HAP-1 (cell line): ENCODE measurements at regions not wholly inside any gene's neighbourhood (a gene's known extent, or its start where the extent isn't known, plus 50 kb on each side); places are given as distances from the start of the nearest gene placed in this dataset.

Experiments
- DNase-seq, 2 experiments: peaks; one replicate each; pipeline ENCODE4 v3.0.0-alpha.2; 2016 to 2020; ENCODE audit warnings: low spot score in 2 of 2
- H3K27me3 ChIP-seq: fragments of 250-450 bp; sonication (Bioruptor Pico); 2 replicates; pipeline ENCODE4 v1.5.1; 2020; ENCODE audit warnings: low read depth, mild to moderate bottlenecking, moderate library complexity
- H3K36me3 ChIP-seq: fragments of 250-450 bp; sonication (Bioruptor Pico); replicated peaks from 2 replicates; pipeline ENCODE4 v1.5.1; 2020; ENCODE audit warnings: mild to moderate bottlenecking
- H3K4me1 ChIP-seq: fragments of 250-450 bp; sonication (Bioruptor Pico); 2 replicates; pipeline ENCODE4 v1.5.1; 2020; ENCODE audit warnings: mild to moderate bottlenecking
- H3K4me3 ChIP-seq: fragments of 250-450 bp; sonication (Bioruptor Pico); 2 replicates; pipeline ENCODE4 v1.5.1; 2020; ENCODE audit warnings: mild to moderate bottlenecking, moderate library complexity
- H3K9me3 ChIP-seq: fragments of 250-450 bp; sonication (Bioruptor Pico); 2 replicates; pipeline ENCODE4 v1.5.1; 2020; ENCODE audit warnings: mild to moderate bottlenecking, moderate library complexity
- in situ Hi-C: fragments of 300-500 bp; cut with MboI; formaldehyde crosslinking; loops from 3 replicates; pipeline ENCODE4 v1.14.3; 2020; ENCODE audit warnings: low sequenced_read_pairs, inconsistent platforms, mixed read lengths

DNA sequence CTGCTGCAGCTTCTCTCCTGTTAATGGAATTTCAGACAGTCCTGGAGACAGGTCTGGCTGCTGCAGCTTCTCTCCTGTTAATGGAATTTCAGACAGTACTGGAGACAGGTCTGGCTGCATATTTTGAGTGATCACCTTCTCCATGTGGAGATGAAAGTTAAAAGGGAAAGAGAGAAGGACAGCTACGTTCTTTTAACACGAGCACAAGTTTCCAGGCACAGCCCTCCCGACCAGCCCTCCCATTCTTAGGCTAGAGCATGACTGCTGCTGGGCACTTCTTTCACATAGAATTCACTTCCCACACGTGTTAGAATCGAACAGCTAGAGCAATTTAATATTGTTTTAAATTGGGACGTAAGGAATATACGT is 133.3 kb upstream of the DMRT1 start:
- peaks cover 24% of the 10 kb centered on the region for H3K4me1 ChIP-seq
- no peaks in the 10 kb centered on the region for H3K9me3 ChIP-seq
- no peak overlapping the region for H3K4me3 ChIP-seq
- in situ Hi-C loops, result no loop called here
- H3K36me3 ChIP-seq, result peaks cover 15% of the 10 kb centered on the region; the same call in 1 of the 2 replicates
- H3K27me3 ChIP-seq, result no peaks in the 10 kb centered on the region
- DNase-seq, result no peak

DNA sequence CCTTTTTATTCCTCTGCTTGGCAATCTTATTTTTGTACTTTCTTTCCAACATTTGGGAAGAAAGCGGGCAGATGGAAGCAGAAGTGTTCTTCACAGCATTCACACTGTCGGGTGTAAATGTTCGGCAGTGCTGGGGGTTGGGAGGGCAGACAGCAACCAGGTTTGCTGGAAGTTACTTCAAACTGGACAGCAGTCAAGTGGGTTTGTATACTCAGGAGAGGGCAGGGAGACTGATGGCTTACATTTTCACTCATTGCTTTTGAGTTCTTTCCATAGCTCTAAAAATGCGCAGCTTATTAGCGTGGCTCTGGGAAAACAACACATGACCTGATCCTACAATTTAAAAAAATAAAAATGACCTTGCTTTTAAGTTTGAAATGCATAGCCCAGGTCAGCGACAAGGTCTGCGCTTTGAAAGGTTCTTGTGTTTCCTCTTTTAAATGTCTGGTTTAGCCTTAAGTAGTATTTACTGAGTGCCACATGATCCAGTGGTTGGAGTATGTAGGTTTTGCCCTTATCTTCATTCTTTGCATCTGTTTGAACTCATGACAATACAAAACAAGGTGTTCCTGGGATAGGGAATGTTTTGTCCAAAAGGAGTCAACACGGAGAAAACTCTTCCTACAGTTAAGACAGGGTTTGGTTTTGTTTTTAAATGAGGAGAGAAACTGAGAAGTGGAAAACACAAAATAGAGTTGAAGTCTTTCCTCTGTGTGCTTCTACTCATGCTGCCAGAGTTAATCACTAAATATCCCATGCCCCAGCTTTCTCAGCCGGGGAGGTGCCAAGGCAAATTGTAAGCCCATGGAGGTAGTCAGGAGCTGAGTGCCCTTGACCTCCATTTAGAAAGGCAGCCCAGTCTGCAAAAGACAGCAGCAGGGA is 132.7 kb upstream of the DMRT1 start:
- DNase-seq, result no peak
- no peaks in the 10 kb centered on the region for H3K27me3 ChIP-seq
- H3K4me3 ChIP-seq, result no peak overlapping the region
- in situ Hi-C loops, result no loop called here
- no peaks in the 10 kb centered on the region for H3K9me3 ChIP-seq
- peaks cover 15% of the 10 kb centered on the region; the same call in 1 of the 2 replicates for H3K36me3 ChIP-seq
- peaks cover 24% of the 10 kb centered on the region for H3K4me1 ChIP-seq

DNA sequence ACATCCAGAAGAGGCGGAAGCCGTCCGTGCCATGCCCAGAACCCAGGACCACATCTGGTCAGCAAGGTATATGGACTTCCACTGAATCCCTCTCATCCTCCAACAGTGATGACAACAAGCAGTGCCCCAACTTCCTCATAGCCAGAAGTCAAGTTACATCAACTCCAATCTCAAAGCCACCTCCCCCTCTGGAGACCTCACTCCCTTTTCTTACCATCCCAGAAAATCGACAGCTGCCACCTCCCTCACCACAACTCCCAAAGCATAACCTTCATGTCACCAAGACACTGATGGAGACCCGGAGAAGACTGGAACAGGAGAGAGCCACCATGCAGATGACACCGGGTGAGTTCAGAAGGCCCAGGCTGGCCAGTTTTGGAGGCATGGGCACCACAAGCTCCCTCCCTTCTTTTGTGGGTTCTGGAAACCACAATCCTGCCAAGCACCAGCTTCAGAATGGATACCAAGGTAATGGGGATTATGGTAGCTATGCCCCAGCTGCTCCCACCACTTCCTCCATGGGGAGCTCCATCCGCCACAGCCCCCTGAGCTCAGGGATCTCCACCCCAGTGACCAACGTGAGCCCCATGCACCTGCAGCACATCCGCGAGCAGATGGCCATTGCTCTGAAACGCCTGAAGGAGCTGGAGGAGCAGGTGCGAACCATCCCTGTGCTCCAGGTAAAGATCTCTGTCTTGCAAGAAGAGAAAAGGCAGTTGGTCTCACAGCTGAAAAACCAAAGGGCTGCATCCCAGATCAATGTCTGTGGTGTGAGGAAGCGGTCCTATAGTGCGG is 130.3 kb upstream of the DMRT1 start:
- in situ Hi-C loops, result no loop called here
- no peak for DNase-seq
- Histone ChIP-seq H3K36me3 (peaks cover 15% of the 10 kb centered on the region; the same call in 1 of the 2 replicates), H3K9me3 (no peaks in the 10 kb centered on the region), H3K4me3 (no peak overlapping the region), H3K27me3 (no peaks in the 10 kb centered on the region), H3K4me1 (peaks cover 20% of the 10 kb centered on the region)

DNA sequence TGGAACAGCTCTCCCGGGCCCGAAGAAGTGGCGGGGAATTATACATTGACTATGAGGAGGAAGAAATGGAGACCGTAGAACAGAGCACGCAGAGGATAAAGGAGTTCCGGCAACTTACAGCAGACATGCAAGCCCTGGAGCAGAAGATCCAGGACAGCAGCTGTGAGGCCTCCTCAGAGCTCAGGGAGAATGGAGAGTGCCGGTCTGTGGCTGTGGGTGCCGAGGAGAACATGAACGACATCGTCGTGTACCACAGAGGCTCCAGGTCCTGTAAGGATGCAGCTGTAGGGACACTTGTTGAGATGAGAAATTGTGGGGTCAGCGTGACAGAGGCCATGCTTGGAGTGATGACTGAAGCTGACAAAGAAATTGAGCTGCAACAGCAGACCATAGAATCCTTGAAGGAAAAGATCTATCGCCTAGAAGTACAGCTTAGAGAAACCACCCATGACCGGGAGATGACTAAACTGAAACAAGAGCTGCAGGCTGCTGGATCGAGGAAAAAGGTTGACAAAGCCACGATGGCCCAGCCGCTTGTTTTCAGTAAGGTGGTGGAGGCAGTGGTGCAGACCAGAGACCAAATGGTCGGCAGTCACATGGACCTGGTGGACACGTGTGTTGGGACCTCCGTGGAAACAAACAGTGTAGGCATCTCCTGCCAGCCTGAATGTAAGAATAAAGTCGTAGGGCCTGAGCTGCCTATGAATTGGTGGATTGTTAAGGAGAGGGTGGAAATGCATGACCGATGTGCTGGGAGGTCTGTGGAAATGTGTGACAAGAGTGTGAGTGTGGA is 129.5 kb upstream of the DMRT1 start:
- peaks cover 12% of the 10 kb centered on the region for H3K4me1 ChIP-seq

DNA sequence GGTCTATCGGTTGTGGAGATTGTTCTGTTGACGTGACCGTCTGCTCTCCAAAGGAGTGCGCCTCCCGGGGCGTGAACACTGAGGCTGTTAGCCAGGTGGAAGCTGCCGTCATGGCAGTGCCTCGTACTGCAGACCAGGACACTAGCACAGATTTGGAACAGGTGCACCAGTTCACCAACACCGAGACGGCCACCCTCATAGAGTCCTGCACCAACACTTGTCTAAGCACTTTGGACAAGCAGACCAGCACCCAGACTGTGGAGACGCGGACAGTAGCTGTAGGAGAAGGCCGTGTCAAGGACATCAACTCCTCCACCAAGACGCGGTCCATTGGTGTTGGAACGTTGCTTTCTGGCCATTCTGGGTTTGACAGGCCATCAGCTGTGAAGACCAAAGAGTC is 128.9 kb upstream of the DMRT1 start:
- peaks cover 9% of the 10 kb centered on the region for H3K4me1 ChIP-seq
- peaks cover 15% of the 10 kb centered on the region; the same call in 1 of the 2 replicates for H3K36me3 ChIP-seq
- no peak for DNase-seq
- H3K27me3 ChIP-seq, result no peaks in the 10 kb centered on the region
- in situ Hi-C loops, result no loop called here
- no peaks in the 10 kb centered on the region for H3K9me3 ChIP-seq
- H3K4me3 ChIP-seq, result no peak overlapping the region

More for the DNA sequence above, 129.5 kb upstream of the DMRT1 start:
- Histone ChIP-seq H3K27me3 (no peaks in the 10 kb centered on the region), H3K36me3 (peaks cover 15% of the 10 kb centered on the region; the same call in 1 of the 2 replicates), H3K9me3 (no peaks in the 10 kb centered on the region), H3K4me3 (no peak overlapping the region)
- DNase-seq, result no peak
- in situ Hi-C loops, result no loop called here

DNA sequence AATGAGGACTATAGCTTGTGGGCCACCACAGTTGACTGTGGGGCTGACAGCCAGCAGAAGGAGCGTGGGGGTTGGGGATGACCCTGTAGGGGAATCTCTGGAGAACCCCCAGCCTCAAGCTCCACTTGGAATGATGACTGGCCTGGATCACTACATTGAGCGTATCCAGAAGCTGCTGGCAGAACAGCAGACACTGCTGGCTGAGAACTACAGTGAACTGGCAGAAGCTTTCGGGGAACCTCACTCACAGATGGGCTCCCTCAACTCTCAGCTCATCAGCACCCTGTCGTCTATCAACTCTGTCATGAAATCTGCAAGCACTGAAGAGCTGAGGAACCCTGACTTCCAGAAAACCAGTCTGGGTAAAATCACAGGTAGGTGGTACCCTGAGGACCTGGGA is 128.4 kb upstream of the DMRT1 start:
- H3K4me3 ChIP-seq, result no peak overlapping the region
- in situ Hi-C loops, result no loop called here
- no peak for DNase-seq
- H3K9me3 ChIP-seq, result no peaks in the 10 kb centered on the region
- no peaks in the 10 kb centered on the region for H3K27me3 ChIP-seq
- peaks cover 9% of the 10 kb centered on the region for H3K4me1 ChIP-seq
- peaks cover 15% of the 10 kb centered on the region; the same call in 1 of the 2 replicates for H3K36me3 ChIP-seq

DNA sequence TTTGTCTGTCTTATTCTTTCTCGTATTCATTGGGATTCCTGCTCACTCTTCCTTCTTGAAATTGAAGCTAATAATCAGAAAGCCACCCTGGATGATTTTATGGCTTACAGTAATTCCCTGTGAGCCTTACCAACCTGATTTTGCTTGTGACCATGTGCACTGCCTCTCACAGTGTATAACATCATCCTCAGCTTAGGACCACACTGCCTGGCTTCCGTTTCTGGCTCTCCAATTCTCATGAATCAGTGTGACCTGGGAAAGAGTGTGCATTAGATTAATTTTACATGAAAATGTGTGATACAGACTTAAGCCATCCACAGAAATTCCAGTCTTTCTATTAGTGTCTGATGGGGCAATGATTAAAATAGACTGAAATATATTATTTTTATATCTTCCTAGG is 126.8 kb upstream of the DMRT1 start:
- no peak for DNase-seq
- Histone ChIP-seq H3K4me1 (no peaks in the 10 kb centered on the region), H3K4me3 (no peak overlapping the region), H3K36me3 (peaks cover 15% of the 10 kb centered on the region; the same call in 1 of the 2 replicates), H3K27me3 (no peaks in the 10 kb centered on the region), H3K9me3 (no peaks in the 10 kb centered on the region)
- in situ Hi-C loops, result no loop called here

DNA sequence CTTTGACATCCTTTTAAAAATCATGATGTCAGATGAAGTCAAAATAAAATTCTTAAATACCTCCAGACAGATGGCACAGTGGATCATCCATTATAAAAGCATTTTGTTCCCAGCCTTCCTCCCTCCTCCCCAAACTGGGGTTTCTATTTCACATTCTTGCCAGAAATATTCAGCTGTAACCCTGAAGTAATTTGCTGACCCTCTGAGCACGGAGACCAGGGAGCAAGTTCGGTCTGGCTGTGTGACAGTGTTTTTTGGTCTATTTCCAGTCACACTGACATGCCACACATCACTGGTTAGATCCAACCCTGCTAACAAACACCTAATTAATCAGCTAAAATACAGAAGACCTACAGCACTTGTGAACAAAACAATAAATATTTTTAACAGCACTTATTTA is 126.2 kb upstream of the DMRT1 start:
- Histone ChIP-seq H3K27me3 (no peaks in the 10 kb centered on the region), H3K36me3 (peaks cover 15% of the 10 kb centered on the region; the same call in 1 of the 2 replicates), H3K9me3 (no peaks in the 10 kb centered on the region), H3K4me1 (no peaks in the 10 kb centered on the region), H3K4me3 (no peak overlapping the region)
- DNase-seq, result no peak
- in situ Hi-C loops, result no loop called here

DNA sequence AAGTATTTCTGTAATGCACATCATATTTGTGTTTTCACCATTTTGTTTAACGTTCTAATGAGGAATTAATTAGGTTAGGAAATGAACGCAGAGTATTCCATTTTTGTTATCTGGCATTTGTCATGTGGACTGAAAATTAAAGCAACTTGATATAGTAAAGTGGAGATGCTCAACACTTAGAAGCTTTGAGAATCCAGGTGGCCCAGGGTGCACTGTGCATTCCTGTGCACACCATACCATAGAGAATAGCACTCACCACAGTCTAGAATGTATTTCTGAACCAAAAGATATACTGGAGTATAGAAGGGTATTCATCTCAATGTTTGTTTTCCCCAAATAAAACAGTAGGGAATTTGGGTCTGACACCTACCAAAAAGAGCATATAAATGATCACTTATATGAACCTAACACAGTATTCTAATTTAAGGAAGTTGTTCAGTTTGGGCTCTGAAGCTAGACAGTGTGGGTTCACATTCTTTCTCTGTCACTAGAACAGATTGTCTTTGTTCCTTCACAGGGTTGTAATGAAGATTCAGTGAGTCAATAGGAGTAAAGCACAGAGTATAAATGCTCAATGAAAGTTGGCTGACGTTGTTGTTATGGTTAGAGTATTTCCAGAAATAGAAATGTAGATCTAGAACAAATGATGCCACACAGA is 125.6 kb upstream of the DMRT1 start:
- H3K27me3 ChIP-seq, result no peaks in the 10 kb centered on the region
- H3K4me1 ChIP-seq, result no peaks in the 10 kb centered on the region
- in situ Hi-C loops, result no loop called here
- no peak overlapping the region for H3K4me3 ChIP-seq
- no peaks in the 10 kb centered on the region for H3K9me3 ChIP-seq
- no peak for DNase-seq
- H3K36me3 ChIP-seq, result peaks cover 13% of the 10 kb centered on the region; the same call in 1 of the 2 replicates

DNA sequence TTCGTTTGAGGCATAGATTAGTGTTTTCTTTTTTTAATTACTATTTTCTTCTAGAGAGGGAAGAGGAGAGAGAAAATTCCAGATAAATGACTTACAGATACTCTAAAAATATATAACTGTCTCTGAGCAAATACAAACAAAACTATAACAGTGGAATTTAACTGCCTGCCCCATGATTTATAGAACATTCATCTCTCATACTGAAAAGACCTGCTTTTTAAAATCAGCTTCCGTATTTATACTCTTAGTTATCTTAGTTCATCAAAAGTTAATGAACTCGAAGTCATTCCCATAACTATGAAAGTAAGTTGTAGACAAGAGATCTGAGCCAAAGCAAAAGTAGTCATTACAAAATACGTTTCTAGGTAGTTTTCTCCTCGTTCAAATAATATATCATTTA is 123.8 kb upstream of the DMRT1 start:
- no peaks in the 10 kb centered on the region for H3K36me3 ChIP-seq
- H3K27me3 ChIP-seq, result no peaks in the 10 kb centered on the region
- H3K4me1 ChIP-seq, result no peaks in the 10 kb centered on the region
- in situ Hi-C loops, result no loop called here
- no peak for DNase-seq
- H3K9me3 ChIP-seq, result no peaks in the 10 kb centered on the region
- H3K4me3 ChIP-seq, result no peak overlapping the region

DNA sequence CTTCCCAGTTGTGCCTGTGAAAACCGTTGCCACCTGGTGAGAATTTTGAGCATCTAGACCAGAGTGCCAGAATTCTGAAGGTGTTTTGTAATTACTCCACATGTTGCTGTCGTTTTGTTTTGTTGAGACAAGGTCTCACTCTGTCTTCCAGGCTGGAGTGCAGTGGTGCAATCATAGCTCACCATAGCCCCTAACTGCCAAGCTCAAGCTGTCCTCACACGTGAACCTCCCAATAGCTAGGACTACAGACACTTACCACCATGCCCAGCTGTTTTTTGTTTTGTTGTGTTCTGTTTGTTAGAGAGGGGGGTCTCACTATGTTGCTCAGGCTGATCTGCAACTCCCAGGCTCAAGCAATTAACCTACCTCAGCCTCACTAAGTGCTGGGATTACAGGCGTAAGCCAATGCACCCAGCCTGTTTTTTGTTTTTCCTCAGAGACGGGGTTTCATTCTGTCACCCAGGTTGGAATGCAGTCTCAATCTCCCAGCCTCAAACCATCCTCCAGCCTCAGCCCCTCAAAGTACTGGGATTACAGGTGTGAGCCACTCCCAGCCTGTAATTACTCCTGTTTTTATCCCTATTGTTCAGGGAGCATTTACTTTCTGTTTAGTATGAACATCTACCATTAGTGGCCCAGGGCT is 121.1 kb upstream of the DMRT1 start:
- no peak for DNase-seq
- Histone ChIP-seq H3K9me3 (no peaks in the 10 kb centered on the region), H3K36me3 (no peaks in the 10 kb centered on the region), H3K4me1 (no peaks in the 10 kb centered on the region), H3K27me3 (no peaks in the 10 kb centered on the region), H3K4me3 (no peak overlapping the region)
- in situ Hi-C loops, result no loop called here

DNA sequence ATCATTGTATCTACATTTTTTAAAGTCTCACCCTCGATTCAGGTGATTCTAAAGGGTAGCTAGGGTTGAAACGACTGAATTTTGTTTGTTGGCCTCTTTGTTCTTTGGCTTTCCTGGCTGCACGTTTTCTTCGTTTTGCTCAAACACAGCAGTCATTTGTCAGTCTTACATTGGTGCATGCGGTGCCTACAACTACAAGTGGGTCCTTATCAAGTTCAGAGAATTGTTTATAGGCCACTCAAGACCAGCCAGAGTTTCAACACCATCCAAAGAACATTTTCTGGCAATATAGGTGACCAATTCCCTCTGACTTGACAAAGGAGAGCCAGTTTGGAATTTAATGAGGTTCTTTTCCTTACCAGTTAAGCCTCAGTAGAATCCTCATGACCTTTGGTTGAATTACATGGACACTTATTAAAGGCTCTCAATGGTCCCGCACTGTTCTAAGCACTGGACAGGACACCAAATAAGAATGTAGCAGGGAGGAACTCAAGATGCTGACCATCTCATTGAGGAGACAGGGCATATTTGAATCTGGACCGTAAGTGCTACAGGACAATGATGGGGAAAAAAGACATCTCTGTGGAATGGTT is 119.0 kb upstream of the DMRT1 start:
- in situ Hi-C loops, result no loop called here
- Histone ChIP-seq H3K4me3 (no peak overlapping the region), H3K4me1 (peaks cover 16% of the 10 kb centered on the region), H3K9me3 (no peaks in the 10 kb centered on the region), H3K36me3 (no peaks in the 10 kb centered on the region), H3K27me3 (no peaks in the 10 kb centered on the region)
- no peak for DNase-seq
